ENCODE measurements at regions not wholly inside any gene's neighbourhood (a gene's known extent, or its start where the extent isn't known, plus 50 kb on each side); places are given as distances from the start of the nearest gene placed in this dataset.

GRCh38 chr1:217214551-217214950, 416.3 kb downstream of the GPATCH2 start:
- TF ChIP-seq CTCF (IDR thresholded peaks at IDR 0.05; ENCODE audit: low read depth, low read length) (no peak), EZH2phosphoT487 (IDR thresholded peaks at IDR 0.05; ENCODE audit: low read depth) (no peak)

Data from OCI-LY3 (cell line).